H1 (cell line): ENCODE measurements at regions not wholly inside any gene's neighbourhood (a gene's known extent, or its start where the extent isn't known, plus 50 kb on each side); places are given as distances from the start of the nearest gene placed in this dataset.
A peak's percentile ranks its signal among the peaks of the same experiment; 100 is the strongest.

Experiments
- CTCF ChIA-PET: fragments of 300-600 bp; sonication (Branson Sonifier 250); formaldehyde crosslinking; loops from one replicate; lab custom pipeline; 2021; ENCODE audit not compliant: partially characterized antibody; lab: Charles Lee
- POLR2A ChIA-PET: fragments of 300-600 bp; sonication (Branson Sonifier 250); formaldehyde crosslinking; loops from one replicate; lab custom pipeline; 2021; ENCODE audit warnings: inconsistent platforms; ENCODE audit not compliant: partially characterized antibody; lab: Charles Lee
- DNase-seq, 2 experiments: peaks; one replicate each; pipeline versions ENCODE4 v3.0.0 to v3.0.0-alpha.2; 2010 to 2022; ENCODE audit warnings: low spot score in 2 of 2, low read depth in 1 of 2, mixed read lengths in 1 of 2
- FAIRE-seq: peaks from 2 replicates; lab custom pipeline; 2011; peaks lifted over from hg19 to GRCh38; lab: Jason Lieb, UNC
- H2AFZ ChIP-seq: 2 replicates; pipeline ENCODE4 v1.8.1; 2012; ENCODE audit warnings: low read length, inconsistent platforms
- H2AK5ac ChIP-seq: 2 replicates; pipeline ENCODE4 v1.6.1; 2013; ENCODE audit warnings: low read depth, low read length
- H2BK120ac ChIP-seq: replicated peaks from 2 replicates; pipeline ENCODE3; 2013; ENCODE audit warnings: low read depth, low read length, inconsistent platforms
- H2BK12ac ChIP-seq: 2 replicates; pipeline ENCODE4 v1.6.1; 2013; ENCODE audit warnings: low read depth, low read length
- H2BK15ac ChIP-seq: 2 replicates; pipeline ENCODE4 v1.6.1; 2013; ENCODE audit warnings: low read length
- H2BK20ac ChIP-seq: 2 replicates; pipeline ENCODE4 v1.6.1; 2013; ENCODE audit warnings: low read length
- H2BK5ac ChIP-seq: 2 replicates; pipeline ENCODE4 v1.6.1; 2013; ENCODE audit warnings: low read depth, low read length
- H3K14ac ChIP-seq: 2 replicates; pipeline ENCODE4 v1.6.1; 2013; ENCODE audit warnings: inconsistent platforms; ENCODE audit not compliant: insufficient read length
- H3K18ac ChIP-seq: 2 replicates; pipeline ENCODE4 v1.6.1; 2013; ENCODE audit warnings: low read length; ENCODE audit errors: extremely low read depth
- H3K23ac ChIP-seq: 2 replicates; pipeline ENCODE4 v1.6.1; 2013; ENCODE audit warnings: inconsistent platforms; ENCODE audit not compliant: insufficient read length
- H3K23me2 ChIP-seq: 2 replicates; pipeline ENCODE4 v1.6.1; 2013; ENCODE audit warnings: low read depth, low read length
- H3K27ac ChIP-seq: 2 replicates; pipeline ENCODE4 v1.6.1; 2011; ENCODE audit warnings: low read depth, low read length, inconsistent platforms
- H3K27me3 ChIP-seq, 4 experiments: replicated peaks in 1 of 4; 1 replicate in 1 of 4; 2 replicates in 3 of 4; pipeline versions ENCODE4 v1.6.1 to v1.8.1; 2011 to 2013; ENCODE audit warnings: low read length in 3 of 4, mild to moderate bottlenecking in 3 of 4, inconsistent platforms in 2 of 4, mixed read lengths in 2 of 4, moderate library complexity in 1 of 4; ENCODE audit not compliant: control insufficient read depth in 3 of 4, insufficient read depth in 3 of 4; ENCODE audit errors: extremely low read depth in 1 of 4
- H3K36me3 ChIP-seq, 4 experiments: 2 replicates each; pipeline versions ENCODE4 v1.6.1 to v1.8.1; 2011 to 2013; ENCODE audit warnings: mild to moderate bottlenecking in 4 of 4, low read length in 3 of 4, moderate library complexity in 2 of 4, control low read depth in 1 of 4, inconsistent platforms in 1 of 4; ENCODE audit not compliant: insufficient read depth in 4 of 4, control insufficient read depth in 2 of 4
- H3K4ac ChIP-seq: replicated peaks from 2 replicates; pipeline ENCODE3; 2013; ENCODE audit warnings: low read length, low read depth, mixed read lengths, inconsistent platforms; ENCODE audit not compliant: insufficient read length
- H3K4me1 ChIP-seq, 4 experiments: replicated peaks in 1 of 4; 1 replicate in 1 of 4; 2 replicates in 3 of 4; pipeline versions ENCODE4 v1.6.1 to v1.8.1; 2011 to 2013; ENCODE audit warnings: low read length in 3 of 4, inconsistent platforms in 2 of 4, mixed read lengths in 1 of 4; ENCODE audit not compliant: insufficient read depth in 4 of 4, control insufficient read depth in 3 of 4
- H3K4me2 ChIP-seq, 2 experiments: 2 replicates each; pipeline versions ENCODE4 v1.6.1 to v1.8.1; 2011 to 2013; ENCODE audit warnings: low read depth in 2 of 2, low read length in 2 of 2, control low read depth in 1 of 2, inconsistent platforms in 1 of 2, mild to moderate bottlenecking in 1 of 2; ENCODE audit not compliant: insufficient read depth in 1 of 2
- H3K4me3 ChIP-seq, 4 experiments: fragments of 200-600, 300-600 bp in 1 of 4; sonication (generic), shearing (Covaris generic), sonication (Bioruptor Twin) in 1 of 4; 2 replicates each; pipeline versions ENCODE4 v1.5.1 to v1.8.1; 2011 to 2016; ENCODE audit warnings: low read length in 4 of 4, low read depth in 3 of 4, control low read depth in 2 of 4, inconsistent platforms in 2 of 4, mild to moderate bottlenecking in 2 of 4, mixed read lengths in 1 of 4, moderate library complexity in 1 of 4; ENCODE audit not compliant: insufficient read depth in 2 of 4; ENCODE audit errors: extremely low read depth in 1 of 4
- H3K56ac ChIP-seq: replicated peaks from 2 replicates; pipeline ENCODE3; 2013; ENCODE audit warnings: low read depth, mild to moderate bottlenecking, mixed read lengths, low read length, inconsistent platforms; ENCODE audit not compliant: insufficient read length
- H3K79me1 ChIP-seq: 2 replicates; pipeline ENCODE4 v1.6.1; 2013; ENCODE audit warnings: low read depth, low read length, control low read depth
- H3K79me2 ChIP-seq, 2 experiments: 2 replicates each; pipeline versions ENCODE4 v1.6.1 to v1.8.1; 2012 to 2013; ENCODE audit warnings: low read length in 2 of 2, mild to moderate bottlenecking in 2 of 2, inconsistent platforms in 1 of 2; ENCODE audit not compliant: insufficient read depth in 2 of 2, control insufficient read depth in 1 of 2
- H3K9ac ChIP-seq, 4 experiments: replicated peaks in 1 of 4; 1 replicate in 1 of 4; 2 replicates in 3 of 4; pipeline versions ENCODE4 v1.6.1 to v1.8.1; 2011 to 2013; ENCODE audit warnings: low read depth in 3 of 4, low read length in 3 of 4, control low read depth in 2 of 4, mild to moderate bottlenecking in 2 of 4, moderate library complexity in 2 of 4, inconsistent platforms in 1 of 4; ENCODE audit errors: extremely low read depth in 1 of 4
- H3K9me3 ChIP-seq, 2 experiments: 2 replicates each; pipeline versions ENCODE4 v1.6.1 to v1.8.1; 2012 to 2013; ENCODE audit warnings: mild to moderate bottlenecking in 2 of 2, moderate library complexity in 2 of 2, control low read depth in 1 of 2, inconsistent platforms in 1 of 2, low read depth in 1 of 2, low read length in 1 of 2, mixed read lengths in 1 of 2; ENCODE audit not compliant: insufficient read depth in 2 of 2
- H4K20me1 ChIP-seq, 2 experiments: replicated peaks in 1 of 2; 2 replicates each; pipeline versions ENCODE3 to v1.8.1; 2011 to 2013; ENCODE audit warnings: inconsistent platforms in 2 of 2, low read length in 2 of 2, mild to moderate bottlenecking in 1 of 2; ENCODE audit not compliant: insufficient read depth in 2 of 2, control insufficient read depth in 1 of 2
- H4K5ac ChIP-seq: 2 replicates; pipeline ENCODE4 v1.6.1; 2013; ENCODE audit warnings: low read length, low read depth, mixed read lengths, inconsistent platforms; ENCODE audit not compliant: insufficient read length
- H4K8ac ChIP-seq: 2 replicates; pipeline ENCODE4 v1.8.0; 2013; ENCODE audit warnings: mild to moderate bottlenecking, moderate library complexity, low read length, inconsistent platforms; ENCODE audit not compliant: insufficient read depth; ENCODE audit errors: extremely low read depth
- H4K91ac ChIP-seq: replicated peaks from 2 replicates; pipeline ENCODE3; 2013; ENCODE audit warnings: low read length, mixed read lengths, inconsistent platforms; ENCODE audit not compliant: insufficient read length
- CTCF ChIP-seq, 3 experiments: IDR thresholded peaks; 1 replicate in 2 of 3; 2 replicates in 1 of 3; pipeline versions ENCODE4 v1.5.1 to v1.6.1; 2011; ENCODE audit warnings: low read length in 3 of 3, mild to moderate bottlenecking in 3 of 3, inconsistent platforms in 2 of 3, low read depth in 1 of 3, moderate library complexity in 1 of 3; ENCODE audit not compliant: insufficient read depth in 1 of 3; ENCODE audit errors: control extremely low read depth in 1 of 3
- KDM4A ChIP-seq: IDR thresholded peaks from one replicate; pipeline ENCODE4 v1.7.1; 2012; ENCODE audit warnings: low read depth, mild to moderate bottlenecking, moderate library complexity, low read length, inconsistent platforms; ENCODE audit not compliant: severe bottlenecking
- RAD21 ChIP-seq, 2 experiments: IDR thresholded peaks in 1 of 2; conservative IDR thresholded peaks in 1 of 2; 2 replicates each; pipeline ENCODE4 v1.6.1; 2011; ENCODE audit warnings: low read depth in 2 of 2, low read length in 2 of 2, improper control_type of control experiment in 1 of 2, inconsistent platforms in 1 of 2, mild to moderate bottlenecking in 1 of 2, moderate library complexity in 1 of 2
- SIN3A ChIP-seq, 2 experiments: IDR thresholded peaks in 1 of 2; conservative IDR thresholded peaks in 1 of 2; 2 replicates each; pipeline ENCODE4 v1.6.1; 2011 to 2012; ENCODE audit warnings: low read length in 2 of 2, improper control_type of control experiment in 1 of 2, low read depth in 1 of 2, mild to moderate bottlenecking in 1 of 2
- SIX5 ChIP-seq: IDR thresholded peaks from 2 replicates; pipeline ENCODE4 v1.6.1; 2011; ENCODE audit warnings: mild to moderate bottlenecking, low read depth, low read length
- WGBS, 2 experiments: shearing (Covaris generic) in 1 of 2; methylation state at CpG; one replicate each; pipeline versions ENCODE4 v1.1.6 to v1.1.7; 2013 to 2015; ENCODE audit warnings: low lambda C conversion rate in 2 of 2, mixed read lengths in 2 of 2, inconsistent platforms in 1 of 2, low coverage in 1 of 2, missing lambda C conversion rate in 1 of 2; ENCODE audit not compliant: insufficient replicate concordance in 2 of 2, insufficient coverage in 1 of 2, insufficient read length in 1 of 2; ENCODE audit errors: extremely low coverage in 1 of 2, missing lambda C conversion rate in 1 of 2; 5-methylcytosine and 5-hydroxymethylcytosine counted together

DNA sequence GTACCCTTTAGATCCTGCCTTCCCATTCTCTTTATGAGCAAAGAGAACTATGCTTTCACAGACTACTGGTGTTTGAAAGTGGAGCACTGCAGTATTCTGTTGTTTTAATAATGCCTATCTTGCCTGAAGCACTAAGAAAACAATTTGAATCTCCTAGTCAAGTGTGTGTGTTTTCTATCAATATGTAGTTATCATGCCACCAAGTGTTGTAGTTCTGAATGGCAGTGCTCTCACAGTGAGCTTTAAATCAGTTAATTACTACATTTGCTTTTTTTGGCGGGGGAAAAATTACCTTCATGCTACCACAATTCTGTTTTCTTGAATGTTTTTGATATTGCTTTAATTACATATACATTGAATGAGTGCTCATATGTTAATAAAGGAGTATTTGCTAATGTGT, 143.6 kb upstream of the FAM47A start:
- Histone ChIP-seq H4K20me1 (no peaks in the 10 kb centered on the region), H2BK15ac (no peak overlapping the region), H3K56ac (no peak overlapping the region), H3K9ac (no peak overlapping the region), H3K14ac (no peak overlapping the region), H4K91ac (no peak overlapping the region), H2BK120ac (no peak overlapping the region), H2AFZ (no peak overlapping the region), H2AK5ac (no peak overlapping the region), H3K27ac (no peak overlapping the region), H3K23me2 (no peaks in the 10 kb centered on the region), H3K27me3 (no peaks in the 10 kb centered on the region), H3K4me1 (no peaks in the 10 kb centered on the region; a peak in 1 of 7 replicates), H3K23ac (no peak overlapping the region), H4K8ac (no peak overlapping the region), H3K79me1 (no peaks in the 10 kb centered on the region), H2BK20ac (no peak overlapping the region), H2BK5ac (no peak overlapping the region), H3K4me3 (no peak overlapping the region), H4K5ac (no peak overlapping the region), H3K4ac (no peak overlapping the region), H3K18ac (no peak overlapping the region), H3K79me2 (no peaks in the 10 kb centered on the region), H2BK12ac (no peak overlapping the region), H3K4me2 (no peak overlapping the region), H3K9me3 (no peaks in the 10 kb centered on the region), H3K36me3 (no peaks in the 10 kb centered on the region)
- TF ChIP-seq KDM4A (no peak), SIN3A (conservative IDR thresholded peaks at IDR 0.05 in 1 of 2, IDR thresholded peaks at IDR 0.05 in 1 of 2; ENCODE audit: low read depth in 1 of 2, low read length in 2 of 2) (no peak), RAD21 (IDR thresholded peaks at IDR 0.05 in 1 of 2, conservative IDR thresholded peaks at IDR 0.05 in 1 of 2; ENCODE audit: low read depth in 2 of 2, low read length in 2 of 2) (peak; percentile 67 to 71), CTCF (IDR thresholded peaks at IDR 0.05; ENCODE audit: control extremely low read depth in 1 of 3, insufficient read depth in 1 of 3, low read depth in 1 of 3, low read length in 3 of 3) (peak in 2 of 3 experiments; percentile 8 to 41; a peak in 2 of 4 replicates), SIX5 (no peak)
- POLR2A ChIA-PET = no interaction called here
- 0% methylated on average over 1 of the region's 1 CpG; no CpG with 5 or more reads in 1 of the 2 experiments for WGBS, 2 experiments
- FAIRE-seq (peak; percentile 91), DNase-seq (no peak)
- CTCF ChIA-PET = interaction anchor here (1.0 to 1.2 kb wide), 5 partner anchors 12 to 842 kb away, joined by 3 to 5 read pairs (median 3); no protein-coding TSS in a partner anchor
